Activated CD4-positive, alpha-beta T cell treated with anti-CD3 and anti-CD28 coated beads, Interleukin-2, amount 10 ng/mL, durations not matched to agents 7 days and 5 days (primary cell): ENCODE measurements at regions not wholly inside any gene's neighbourhood (a gene's known extent, or its start where the extent isn't known, plus 50 kb on each side); places are given as distances from the start of the nearest gene placed in this dataset.

ENCODE experiments used
- CTCF ChIA-PET: fragments of 350-600 bp; sonication (Branson Sonifier 250); formaldehyde crosslinking; loops from one replicate; lab custom pipeline; 2021; ENCODE audit warnings: antibody characterized with exemption; lab: Charles Lee
- POLR2A ChIA-PET: fragments of 350-600 bp; sonication (Branson Sonifier 250); formaldehyde crosslinking; loops from one replicate; lab custom pipeline; 2021; ENCODE audit warnings: antibody characterized with exemption; lab: Charles Lee
- DNase-seq: peaks from one replicate; pipeline ENCODE4 v3.0.0-alpha.2; 2020
- H3K27ac Mint-ChIP-seq: one replicate; pipeline ENCODE4 v1.8.0; 2021; ENCODE audit warnings: mild to moderate bottlenecking, moderate library complexity, mixed read lengths
- H3K27me3 Mint-ChIP-seq: one replicate; pipeline ENCODE4 v1.8.0; 2021; ENCODE audit warnings: mixed read lengths
- H3K36me3 Mint-ChIP-seq: one replicate; pipeline ENCODE4 v1.8.0; 2021; ENCODE audit warnings: low read depth, mixed read lengths
- H3K4me1 Mint-ChIP-seq: one replicate; pipeline ENCODE4 v1.8.0; 2021; ENCODE audit warnings: mixed read lengths
- H3K4me3 Mint-ChIP-seq: one replicate; pipeline ENCODE4 v1.8.0; 2021; ENCODE audit warnings: mild to moderate bottlenecking, moderate library complexity, mixed read lengths
- H3K9me3 Mint-ChIP-seq: one replicate; pipeline ENCODE4 v1.8.0; 2021; ENCODE audit warnings: mixed read lengths

GRCh38 chr15:79595995-79596622 lies 164.0 kb downstream of the MINAR1 start:
- CTCF ChIA-PET: interaction anchor here (0.7 to 1.6 kb wide), 16 partner anchors 10 to 299 kb away, joined by 3 to 10 read pairs (median 4); partner anchors contain the start of gene TMED3
- DNase-seq: peak; percentile 76
- Mint-ChIP-seq H3K27me3 (peaks cover 3% of the 10 kb centered on the region), H3K9me3 (no peaks in the 10 kb centered on the region), H3K4me1 (peaks cover 4% of the 10 kb centered on the region), H3K4me3 (no peak overlapping the region), H3K36me3 (no peaks in the 10 kb centered on the region), H3K27ac (no peak overlapping the region)
- POLR2A ChIA-PET: no interaction called here

GRCh38 chr15:79598639-79599038 lies 166.5 kb downstream of the MINAR1 start:
- H3K9me3 Mint-ChIP-seq: no peaks in the 10 kb centered on the region
- no peak overlapping the region for H3K4me3 Mint-ChIP-seq
- no peak for DNase-seq
- H3K4me1 Mint-ChIP-seq: peaks cover 4% of the 10 kb centered on the region
- H3K27me3 Mint-ChIP-seq: peaks cover 5% of the 10 kb centered on the region
- CTCF ChIA-PET: no interaction called here
- POLR2A ChIA-PET: no interaction called here
- no peaks in the 10 kb centered on the region for H3K36me3 Mint-ChIP-seq
- no peak overlapping the region for H3K27ac Mint-ChIP-seq

GRCh38 chr15:79601405-79602086 lies 169.4 kb downstream of the MINAR1 start:
- no peaks in the 10 kb centered on the region for H3K36me3 Mint-ChIP-seq
- DNase-seq: no peak
- H3K9me3 Mint-ChIP-seq: no peaks in the 10 kb centered on the region
- H3K4me3 Mint-ChIP-seq: no peak overlapping the region
- peaks cover 5% of the 10 kb centered on the region for H3K27me3 Mint-ChIP-seq
- ChIA-PET POLR2A (no interaction called here), CTCF (no interaction called here)
- no peak overlapping the region for H3K27ac Mint-ChIP-seq
- H3K4me1 Mint-ChIP-seq: no peaks in the 10 kb centered on the region

GRCh38 chr15:79602180-79602579 lies 170.0 kb downstream of the MINAR1 start:
- ChIA-PET POLR2A (no interaction called here), CTCF (no interaction called here)
- Mint-ChIP-seq H3K4me3 (no peak overlapping the region), H3K9me3 (no peaks in the 10 kb centered on the region), H3K36me3 (no peaks in the 10 kb centered on the region), H3K4me1 (no peaks in the 10 kb centered on the region), H3K27me3 (peaks cover 5% of the 10 kb centered on the region), H3K27ac (no peak overlapping the region)
- no peak for DNase-seq

- no peak for DNase-seq
- Mint-ChIP-seq H3K27ac (no peak overlapping the region), H3K9me3 (no peaks in the 10 kb centered on the region), H3K27me3 (peaks cover 5% of the 10 kb centered on the region), H3K36me3 (no peaks in the 10 kb centered on the region), H3K4me1 (no peaks in the 10 kb centered on the region), H3K4me3 (no peak overlapping the region)
- ChIA-PET CTCF (no interaction called here), POLR2A (no interaction called here)
Measured at GRCh38 chr15:79602731-79603130, 170.6 kb downstream of the MINAR1 start.

- ChIA-PET POLR2A (no interaction called here), CTCF (interaction anchor here (1.1 to 2.1 kb wide), 2 partner anchors 11 to 34 kb away, joined by 3 to 10 read pairs; no protein-coding TSS in a partner anchor)
- Mint-ChIP-seq H3K36me3 (no peaks in the 10 kb centered on the region), H3K4me1 (no peaks in the 10 kb centered on the region), H3K27ac (no peak overlapping the region), H3K27me3 (peaks cover 2% of the 10 kb centered on the region), H3K9me3 (no peaks in the 10 kb centered on the region), H3K4me3 (no peak overlapping the region)
- no peak for DNase-seq
Measured at GRCh38 chr15:79606831-79607355, 174.8 kb downstream of the MINAR1 start.

- Mint-ChIP-seq H3K4me1 (no peaks in the 10 kb centered on the region), H3K27me3 (no peaks in the 10 kb centered on the region), H3K4me3 (no peak overlapping the region), H3K9me3 (no peaks in the 10 kb centered on the region), H3K27ac (no peak overlapping the region), H3K36me3 (no peaks in the 10 kb centered on the region)
- ChIA-PET POLR2A (no interaction called here), CTCF (interaction anchor here (1.6 kb wide), 1 partner anchor 12 kb away, joined by 4 read pairs; no protein-coding TSS in a partner anchor)
- DNase-seq: no peak
Measured at GRCh38 chr15:79608066-79608864, 176.1 kb downstream of the MINAR1 start.

GRCh38 chr15:79609506-79609905 lies 177.4 kb downstream of the MINAR1 start:
- Mint-ChIP-seq H3K4me1 (no peaks in the 10 kb centered on the region), H3K4me3 (no peak overlapping the region), H3K27me3 (no peaks in the 10 kb centered on the region), H3K27ac (no peak overlapping the region), H3K36me3 (no peaks in the 10 kb centered on the region), H3K9me3 (no peaks in the 10 kb centered on the region)
- no peak for DNase-seq
- ChIA-PET CTCF (interaction anchor here (1.6 kb wide), 1 partner anchor 14 kb away, joined by 4 read pairs; no protein-coding TSS in a partner anchor), POLR2A (no interaction called here)

- Mint-ChIP-seq H3K27ac (no peak overlapping the region), H3K4me3 (no peak overlapping the region), H3K36me3 (no peaks in the 10 kb centered on the region), H3K9me3 (no peaks in the 10 kb centered on the region), H3K27me3 (no peaks in the 10 kb centered on the region), H3K4me1 (no peaks in the 10 kb centered on the region)
- ChIA-PET POLR2A (no interaction called here), CTCF (no interaction called here)
- no peak for DNase-seq
Measured at GRCh38 chr15:79610021-79610420, 177.9 kb downstream of the MINAR1 start.

GRCh38 chr15:79615754-79616153 lies 183.6 kb downstream of the MINAR1 start:
- H3K4me1 Mint-ChIP-seq: no peaks in the 10 kb centered on the region
- no peak overlapping the region for H3K27ac Mint-ChIP-seq
- no peak overlapping the region for H3K4me3 Mint-ChIP-seq
- no peaks in the 10 kb centered on the region for H3K9me3 Mint-ChIP-seq
- ChIA-PET POLR2A (no interaction called here), CTCF (interaction anchor here (0.6 kb wide), 1 partner anchor 511 kb away, joined by 3 read pairs; no protein-coding TSS in a partner anchor)
- no peaks in the 10 kb centered on the region for H3K27me3 Mint-ChIP-seq
- DNase-seq: no peak
- no peaks in the 10 kb centered on the region for H3K36me3 Mint-ChIP-seq

- POLR2A ChIA-PET: no interaction called here
- CTCF ChIA-PET: no interaction called here
- Mint-ChIP-seq H3K36me3 (no peaks in the 10 kb centered on the region), H3K9me3 (no peaks in the 10 kb centered on the region), H3K27me3 (peaks cover 4% of the 10 kb centered on the region), H3K4me1 (no peaks in the 10 kb centered on the region), H3K4me3 (no peak overlapping the region), H3K27ac (no peak overlapping the region)
- DNase-seq: no peak
Measured at GRCh38 chr15:79617071-79617470, 184.9 kb downstream of the MINAR1 start.

GRCh38 chr15:79620112-79620857 lies 188.1 kb downstream of the MINAR1 start:
- no peaks in the 10 kb centered on the region for H3K36me3 Mint-ChIP-seq
- no peak for DNase-seq
- peaks cover 16% of the 10 kb centered on the region for H3K27me3 Mint-ChIP-seq
- CTCF ChIA-PET: no interaction called here
- no peak overlapping the region for H3K27ac Mint-ChIP-seq
- POLR2A ChIA-PET: no interaction called here
- no peaks in the 10 kb centered on the region for H3K9me3 Mint-ChIP-seq
- no peaks in the 10 kb centered on the region for H3K4me1 Mint-ChIP-seq
- no peak overlapping the region for H3K4me3 Mint-ChIP-seq
